ENCODE measurements at regions not wholly inside any gene's neighbourhood (a gene's known extent, or its start where the extent isn't known, plus 50 kb on each side); places are given as distances from the start of the nearest gene placed in this dataset.
"Not testable (repeated sequence)": the region's sequence is repeated elsewhere in the genome, so short reads cannot be mapped to it uniquely, and the experiment has no call there.

- H3K36me3 ChIP-seq (ENCODE audit: insufficient read depth in 1 of 2, low read depth in 1 of 2): no peaks in the 10 kb centered on the region
- no peak for TF ChIP-seq CTCF (IDR thresholded peaks at IDR 0.05)
- ATAC-seq (no peak), DNase-seq (no peak)
- WGBS, 3 donors: 70 to 79% (median 76%) methylated on average over 6 of the region's 6 CpGs
- no peaks in the 10 kb centered on the region for H3K4me1 ChIP-seq
- H3K4me3 ChIP-seq: no peak overlapping the region
- peaks cover 0 to 7% (median 7%) of the 10 kb centered on the region in 3 donors for H3K27me3 ChIP-seq (ENCODE audit: insufficient read depth in 3 of 3, low read length in 2 of 3)
- H3K9me3 ChIP-seq: no peaks in the 10 kb centered on the region
- intact Hi-C loops (cut with DNase I): no loop called here
- no peak overlapping the region for H3K27ac ChIP-seq
These were observed 302.9 kb upstream of the SFSWAP start for GRCh38 chr12:131408036-131408365.

- intact Hi-C loops (cut with DNase I): no loop called here
- ATAC-seq (no peak), DNase-seq (no peak)
- H3K4me1 ChIP-seq: no peaks in the 10 kb centered on the region
- no peaks in the 10 kb centered on the region for H3K9me3 ChIP-seq
- no peaks in the 10 kb centered on the region for H3K36me3 ChIP-seq (ENCODE audit: insufficient read depth in 1 of 2, low read depth in 1 of 2)
- no peak overlapping the region for H3K4me3 ChIP-seq
- H3K27me3 ChIP-seq (ENCODE audit: insufficient read depth in 3 of 3, low read length in 2 of 3): peaks cover 0 to 12% (median 7%) of the 10 kb centered on the region in 3 donors
- TF ChIP-seq CTCF (IDR thresholded peaks at IDR 0.05): no peak
- H3K27ac ChIP-seq: no peak overlapping the region
- WGBS, 3 donors: 67 to 73% (median 69%) methylated on average over 5 of the region's 5 CpGs
These were observed 302.4 kb upstream of the SFSWAP start for GRCh38 chr12:131408484-131408883.

GRCh38 chr12:131409211-131409610, 301.7 kb upstream of the SFSWAP start:
- WGBS, 3 donors: 52 to 58% (median 56%) methylated on average over 1 of the region's 1 CpG
- DNase-seq: no peak
- no peak overlapping the region for H3K4me3 ChIP-seq
- ATAC-seq: no peak
- peaks cover 0 to 12% (median 5%) of the 10 kb centered on the region in 3 donors for H3K27me3 ChIP-seq (ENCODE audit: insufficient read depth in 3 of 3, low read length in 2 of 3)
- TF ChIP-seq CTCF (IDR thresholded peaks at IDR 0.05): no peak
- H3K9me3 ChIP-seq: no peaks in the 10 kb centered on the region
- intact Hi-C loops (cut with DNase I): no loop called here
- H3K27ac ChIP-seq: no peak overlapping the region
- no peaks in the 10 kb centered on the region for H3K36me3 ChIP-seq (ENCODE audit: insufficient read depth in 1 of 2, low read depth in 1 of 2)
- no peaks in the 10 kb centered on the region for H3K4me1 ChIP-seq

- ATAC-seq; H3K27ac ChIP-seq; intact Hi-C loops (cut with DNase I); H3K4me3 ChIP-seq; H3K36me3 ChIP-seq (ENCODE audit: insufficient read depth in 1 of 2, low read depth in 1 of 2); H3K4me1 ChIP-seq; H3K9me3 ChIP-seq; DNase-seq: not testable (repeated sequence)
- WGBS, 3 donors: 65 to 71% (median 70%) methylated on average over 6 to 7 of the region's 7 CpGs
- peaks cover 0 to 12% (median 5%) of the 10 kb centered on the region in 3 donors for H3K27me3 ChIP-seq (ENCODE audit: insufficient read depth in 3 of 3, low read length in 2 of 3)
These were observed 299.1 kb upstream of the SFSWAP start for GRCh38 chr12:131411827-131412226.

- no peaks in the 10 kb centered on the region for H3K4me1 ChIP-seq
- ATAC-seq (no peak), DNase-seq (no peak)
- WGBS, 3 donors: 72 to 87% (median 79%) methylated on average over 8 of the region's 8 CpGs
- no peaks in the 10 kb centered on the region for H3K9me3 ChIP-seq
- intact Hi-C loops (cut with DNase I): no loop called here
- no peak overlapping the region for H3K27ac ChIP-seq
- no peak for TF ChIP-seq CTCF (IDR thresholded peaks at IDR 0.05)
- peaks cover 0 to 12% (median 0%) of the 10 kb centered on the region in 3 donors for H3K27me3 ChIP-seq (ENCODE audit: insufficient read depth in 3 of 3, low read length in 2 of 3)
- no peaks in the 10 kb centered on the region for H3K36me3 ChIP-seq (ENCODE audit: insufficient read depth in 1 of 2, low read depth in 1 of 2)
- H3K4me3 ChIP-seq: no peak overlapping the region
These were observed 297.9 kb upstream of the SFSWAP start for GRCh38 chr12:131413006-131413405.

All from psoas muscle (tissue), 7 donors.